ENCODE measurements at regions not wholly inside any gene's neighbourhood (a gene's known extent, or its start where the extent isn't known, plus 50 kb on each side); places are given as distances from the start of the nearest gene placed in this dataset.

DNA sequence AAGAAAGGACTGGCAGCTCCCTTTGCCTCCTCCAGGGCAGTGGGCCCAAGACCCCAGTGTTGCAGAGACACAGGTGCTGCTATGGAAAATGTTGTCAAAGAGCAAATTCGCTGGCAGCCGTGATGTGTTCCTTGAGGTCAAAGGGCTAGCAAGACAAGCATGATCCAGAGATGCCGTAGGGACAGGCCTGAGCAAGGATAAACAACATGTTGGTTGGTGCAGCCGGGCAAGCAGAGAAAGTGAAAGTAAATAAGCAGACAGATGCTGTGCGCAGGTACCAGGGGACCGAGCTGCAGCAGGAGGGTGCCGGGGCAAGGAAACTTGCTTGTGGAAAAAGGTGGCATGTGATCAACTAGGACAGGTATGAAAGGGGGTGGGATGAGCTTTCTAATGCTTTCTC is 125.5 kb upstream of the NECTIN1 start:
- TF ChIP-seq, protein P1, sequence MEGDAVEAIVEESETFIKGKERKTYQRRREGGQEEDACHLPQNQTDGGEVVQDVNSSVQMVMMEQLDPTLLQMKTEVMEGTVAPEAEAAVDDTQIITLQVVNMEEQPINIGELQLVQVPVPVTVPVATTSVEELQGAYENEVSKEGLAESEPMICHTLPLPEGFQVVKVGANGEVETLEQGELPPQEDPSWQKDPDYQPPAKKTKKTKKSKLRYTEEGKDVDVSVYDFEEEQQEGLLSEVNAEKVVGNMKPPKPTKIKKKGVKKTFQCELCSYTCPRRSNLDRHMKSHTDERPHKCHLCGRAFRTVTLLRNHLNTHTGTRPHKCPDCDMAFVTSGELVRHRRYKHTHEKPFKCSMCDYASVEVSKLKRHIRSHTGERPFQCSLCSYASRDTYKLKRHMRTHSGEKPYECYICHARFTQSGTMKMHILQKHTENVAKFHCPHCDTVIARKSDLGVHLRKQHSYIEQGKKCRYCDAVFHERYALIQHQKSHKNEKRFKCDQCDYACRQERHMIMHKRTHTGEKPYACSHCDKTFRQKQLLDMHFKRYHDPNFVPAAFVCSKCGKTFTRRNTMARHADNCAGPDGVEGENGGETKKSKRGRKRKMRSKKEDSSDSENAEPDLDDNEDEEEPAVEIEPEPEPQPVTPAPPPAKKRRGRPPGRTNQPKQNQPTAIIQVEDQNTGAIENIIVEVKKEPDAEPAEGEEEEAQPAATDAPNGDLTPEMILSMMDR (conservative IDR thresholded peaks at IDR 0.05; ENCODE audit: low read depth, low read length), result no peak
- no peak for TF ChIP-seq POLR2A (IDR thresholded peaks at IDR 0.05; ENCODE audit: low read depth, low read length)
- TF ChIP-seq, protein P2, sequence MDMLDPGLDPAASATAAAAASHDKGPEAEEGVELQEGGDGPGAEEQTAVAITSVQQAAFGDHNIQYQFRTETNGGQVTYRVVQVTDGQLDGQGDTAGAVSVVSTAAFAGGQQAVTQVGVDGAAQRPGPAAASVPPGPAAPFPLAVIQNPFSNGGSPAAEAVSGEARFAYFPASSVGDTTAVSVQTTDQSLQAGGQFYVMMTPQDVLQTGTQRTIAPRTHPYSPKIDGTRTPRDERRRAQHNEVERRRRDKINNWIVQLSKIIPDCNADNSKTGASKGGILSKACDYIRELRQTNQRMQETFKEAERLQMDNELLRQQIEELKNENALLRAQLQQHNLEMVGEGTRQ (IDR thresholded peaks at IDR 0.05; ENCODE audit: low read depth, low read length), result no peak
- no peak for TF ChIP-seq RAD21 (IDR thresholded peaks at IDR 0.05; ENCODE audit: low read length)
- no peak for TF ChIP-seq BHLHE40 (IDR thresholded peaks at IDR 0.05; ENCODE audit: low read depth, low read length)
- TF ChIP-seq CEBPB (IDR thresholded peaks at IDR 0.05; ENCODE audit: low read depth, low read length), result no peak
- no peak for TF ChIP-seq RFX5 (IDR thresholded peaks at IDR 0.05; ENCODE audit: low read depth, low read length)
- TF ChIP-seq, protein P3, sequence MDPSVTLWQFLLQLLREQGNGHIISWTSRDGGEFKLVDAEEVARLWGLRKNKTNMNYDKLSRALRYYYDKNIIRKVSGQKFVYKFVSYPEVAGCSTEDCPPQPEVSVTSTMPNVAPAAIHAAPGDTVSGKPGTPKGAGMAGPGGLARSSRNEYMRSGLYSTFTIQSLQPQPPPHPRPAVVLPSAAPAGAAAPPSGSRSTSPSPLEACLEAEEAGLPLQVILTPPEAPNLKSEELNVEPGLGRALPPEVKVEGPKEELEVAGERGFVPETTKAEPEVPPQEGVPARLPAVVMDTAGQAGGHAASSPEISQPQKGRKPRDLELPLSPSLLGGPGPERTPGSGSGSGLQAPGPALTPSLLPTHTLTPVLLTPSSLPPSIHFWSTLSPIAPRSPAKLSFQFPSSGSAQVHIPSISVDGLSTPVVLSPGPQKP (IDR thresholded peaks at IDR 0.05; ENCODE audit: borderline replicate concordance, low read depth, low read length), result no peak
- TF ChIP-seq MXI1 (IDR thresholded peaks at IDR 0.05; ENCODE audit: borderline replicate concordance, low read depth, low read length), result no peak
- TF ChIP-seq CHD1 (IDR thresholded peaks at IDR 0.05; ENCODE audit: low read depth, low read length), result no peak
- TF ChIP-seq MAFK (IDR thresholded peaks at IDR 0.05; ENCODE audit: low read depth, low read length), result no peak

Data from IMR-90 (cell line).